Cardiac septum (tissue), 1 donor: ENCODE measurements at regions not wholly inside any gene's neighbourhood (a gene's known extent, or its start where the extent isn't known, plus 50 kb on each side); places are given as distances from the start of the nearest gene placed in this dataset.
"Not testable (repeated sequence)": the region's sequence is repeated elsewhere in the genome, so short reads cannot be mapped to it uniquely, and the experiment has no call there.

Source experiments
- DNase-seq: peaks from one replicate; pipeline ENCODE4 v3.0.0-alpha.2; 2020; ENCODE audit warnings: low spot score
- intact Hi-C: fragments of 100-400 bp; cut with DNase I; formaldehyde crosslinking; loops from one replicate; pipeline ENCODE4 v1.14.0; 2022
- donor health status: DM: no; HTN: no; CAD: no.

DNA sequence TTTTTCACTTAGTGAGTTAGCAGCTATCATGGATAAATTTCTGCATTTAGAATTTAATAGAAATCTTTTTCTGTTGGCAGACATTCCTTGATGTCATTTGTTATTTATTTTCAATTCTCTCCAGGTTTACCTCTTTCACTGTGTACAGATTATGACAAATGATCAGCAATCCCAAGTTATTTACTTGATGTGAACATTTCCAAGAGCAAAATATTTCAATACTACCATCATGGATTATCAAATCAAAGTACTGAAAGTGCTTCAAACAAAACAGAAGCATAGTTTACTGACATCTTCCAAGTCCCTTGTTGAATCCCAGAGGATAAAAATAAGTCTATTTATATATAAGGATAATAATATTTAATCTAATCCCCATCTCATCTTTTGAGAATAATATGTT is 852.2 kb upstream of the CITED2 start:
- no peak for DNase-seq
- intact Hi-C loops, result no loop called here

DNA sequence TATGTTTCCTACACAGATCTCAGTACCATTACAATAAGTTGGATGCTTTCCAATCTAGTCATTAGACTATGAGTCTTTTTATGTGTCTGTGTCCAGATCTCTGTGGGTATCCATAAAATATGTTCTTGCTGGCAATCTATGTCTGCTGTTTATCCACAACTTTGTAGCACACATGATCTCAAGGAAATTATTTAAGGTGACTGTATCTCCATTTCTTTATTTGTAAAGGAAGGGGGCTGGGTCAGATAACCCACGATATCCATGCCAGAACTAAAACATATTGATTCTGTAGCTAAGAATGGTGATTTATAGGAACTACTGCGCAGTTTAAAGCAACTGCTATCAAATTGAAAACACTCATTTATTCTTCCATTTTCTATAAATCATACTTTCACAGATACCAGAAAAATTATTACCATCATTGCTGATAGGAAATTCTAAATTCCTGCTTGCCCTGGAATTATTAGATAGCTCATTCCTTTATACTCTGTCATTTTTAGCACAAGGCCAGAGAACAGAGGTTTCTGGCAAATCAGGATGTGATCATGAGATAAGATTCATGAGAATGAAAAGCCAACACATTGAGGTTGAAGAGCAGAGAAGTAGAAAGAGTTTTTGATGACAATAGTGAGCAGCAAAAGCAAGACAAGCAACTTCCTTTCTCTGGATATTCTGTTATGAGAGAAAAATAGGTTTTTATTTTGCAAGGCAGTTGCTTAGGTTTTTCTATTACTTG is 851.4 kb upstream of the CITED2 start:
- DNase-seq, result no peak
- intact Hi-C loops, result no loop called here

DNA sequence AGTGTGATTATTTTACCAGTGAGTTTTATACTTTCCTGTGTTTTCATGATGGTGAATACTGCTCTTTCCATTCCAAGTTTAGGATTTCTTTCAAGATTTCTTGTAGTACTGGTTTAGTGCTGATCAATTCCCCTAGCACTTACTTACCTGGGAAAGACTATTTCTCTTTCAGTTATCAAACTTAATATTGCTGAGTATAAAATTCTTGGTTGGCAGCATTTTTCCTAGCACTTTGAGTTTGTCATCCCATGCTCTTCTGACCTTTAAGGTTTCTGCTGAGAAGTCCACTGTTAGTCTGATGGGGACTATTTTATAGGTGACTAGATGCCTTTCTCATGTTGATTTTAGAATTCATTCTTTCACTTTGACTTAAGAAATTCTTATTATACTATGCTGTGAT is 842.8 kb upstream of the CITED2 start:
- intact Hi-C loops, result no loop called here

DNA sequence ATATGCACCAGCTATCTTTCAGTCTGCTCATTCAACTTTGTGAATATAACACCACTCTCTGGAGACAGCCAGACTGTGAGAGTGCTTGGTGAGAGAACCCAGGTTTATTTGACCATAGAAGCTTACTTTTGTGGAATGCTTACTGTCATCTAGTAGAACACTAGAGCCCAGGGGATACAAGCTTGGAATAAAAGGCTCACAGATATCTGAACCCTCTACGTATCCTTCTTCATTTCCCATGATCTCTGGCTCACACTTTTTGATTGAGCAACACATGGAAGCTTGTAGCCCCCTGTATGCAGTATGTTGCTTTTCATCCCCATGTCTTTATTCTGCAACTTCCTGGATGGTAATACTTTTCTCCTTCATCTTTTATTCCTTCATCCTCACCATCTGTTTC is 835.3 kb upstream of the CITED2 start:
- intact Hi-C loops, result no loop called here

More for the DNA sequence above, 842.8 kb upstream of the CITED2 start:
- no peak for DNase-seq

DNA sequence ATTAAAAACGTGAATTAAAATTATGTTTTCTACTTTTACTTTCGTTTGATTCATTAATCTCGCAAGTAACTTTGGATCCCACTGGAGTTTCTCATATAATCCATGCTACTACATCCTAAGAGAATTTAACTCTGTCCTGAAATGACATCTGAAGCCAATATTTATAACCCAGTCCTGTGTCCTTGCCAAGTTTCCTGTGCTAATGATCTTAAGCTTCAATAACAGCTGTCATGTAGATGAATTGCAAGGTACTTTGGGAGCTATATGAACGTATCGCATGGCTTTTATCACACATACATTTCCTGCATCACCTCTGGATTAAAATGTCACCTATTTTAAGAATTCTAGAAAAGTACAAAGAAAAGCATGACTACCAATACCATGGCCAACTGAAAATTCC is 833.8 kb upstream of the CITED2 start:
- intact Hi-C loops, result no loop called here
- no peak for DNase-seq

More for the DNA sequence above, 835.3 kb upstream of the CITED2 start:
- no peak for DNase-seq

DNA sequence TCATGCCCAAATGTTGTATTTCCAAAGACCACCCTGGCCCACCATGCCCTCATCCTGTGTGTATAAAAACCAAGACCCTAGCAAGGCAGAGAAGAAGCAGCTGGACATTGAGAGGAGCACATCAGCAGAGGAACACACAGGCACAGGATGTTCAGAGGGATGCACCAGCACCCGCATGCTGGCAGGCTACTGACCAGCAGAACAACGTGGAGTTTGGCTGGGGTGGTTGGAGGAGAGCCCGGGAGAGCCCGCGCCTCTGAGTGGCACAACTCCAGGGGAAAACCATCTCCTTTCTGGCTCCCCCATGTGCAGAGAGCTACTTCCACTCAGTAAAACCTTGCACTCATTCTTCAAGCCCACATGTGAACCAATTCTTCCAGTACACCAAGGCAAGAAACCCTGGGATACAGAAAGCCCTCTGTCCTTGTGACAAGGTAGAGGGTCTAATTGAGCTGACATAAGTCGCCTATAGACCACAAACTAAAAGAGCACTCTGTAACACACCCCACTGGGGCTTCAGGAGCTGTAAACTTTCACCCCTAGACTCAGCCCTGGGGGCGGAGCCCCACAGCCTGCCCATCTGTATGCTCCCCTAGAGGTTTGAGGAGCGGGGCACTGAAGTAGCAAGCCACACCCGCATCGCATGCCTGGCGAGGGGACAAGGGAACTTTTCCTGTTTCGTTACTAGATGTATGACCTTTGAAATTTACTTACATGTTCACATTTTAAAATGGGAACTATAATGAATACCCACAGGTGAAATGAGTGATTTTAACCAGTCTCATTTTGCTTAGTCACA is 831.5 kb upstream of the CITED2 start:
- intact Hi-C loops, result no loop called here
- no peak for DNase-seq

DNA sequence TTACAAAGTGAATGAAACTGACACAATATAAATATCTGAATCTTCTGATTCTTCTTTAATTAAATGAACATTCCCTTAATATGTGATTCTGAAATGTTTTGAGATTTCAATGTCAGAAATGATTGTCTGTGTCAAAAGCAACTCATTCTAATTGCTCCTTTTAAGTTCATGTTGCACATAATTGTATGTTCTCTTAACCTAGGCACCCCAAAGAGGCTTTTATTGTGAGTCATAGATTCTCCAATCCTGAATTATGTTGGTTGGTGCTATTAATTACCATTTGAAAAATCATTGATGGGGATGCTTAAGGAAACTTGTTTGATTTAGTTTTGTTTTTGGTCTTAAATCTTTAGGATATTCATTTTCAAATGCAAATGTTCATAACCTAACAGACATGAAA is 829.7 kb upstream of the CITED2 start:
- DNase-seq, result no peak
- intact Hi-C loops, result no loop called here

DNA sequence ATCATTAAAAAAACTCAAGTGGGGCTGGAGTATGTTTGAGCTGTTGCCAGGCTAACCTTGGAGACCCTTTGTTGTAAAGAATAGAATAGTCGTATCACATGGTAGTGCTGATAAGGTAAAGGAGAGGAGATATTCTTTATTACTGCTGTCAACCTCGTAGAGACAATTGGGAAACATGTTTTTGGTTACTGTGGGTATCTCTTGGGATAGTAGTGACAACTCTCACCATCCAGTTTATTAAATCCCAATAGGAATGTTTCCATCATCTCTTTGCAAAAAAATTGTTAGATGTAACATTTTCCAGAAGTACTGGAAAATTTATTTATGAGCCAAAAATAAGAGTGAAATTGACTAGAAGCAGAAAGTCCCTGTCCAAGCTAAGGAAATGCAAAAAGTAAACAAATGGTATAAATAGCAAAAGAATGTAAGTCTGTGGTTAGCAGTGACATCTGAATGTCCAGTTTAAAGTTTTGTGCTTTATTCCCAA is 829.3 kb upstream of the CITED2 start:
- intact Hi-C loops, result no loop called here
- no peak for DNase-seq

DNA sequence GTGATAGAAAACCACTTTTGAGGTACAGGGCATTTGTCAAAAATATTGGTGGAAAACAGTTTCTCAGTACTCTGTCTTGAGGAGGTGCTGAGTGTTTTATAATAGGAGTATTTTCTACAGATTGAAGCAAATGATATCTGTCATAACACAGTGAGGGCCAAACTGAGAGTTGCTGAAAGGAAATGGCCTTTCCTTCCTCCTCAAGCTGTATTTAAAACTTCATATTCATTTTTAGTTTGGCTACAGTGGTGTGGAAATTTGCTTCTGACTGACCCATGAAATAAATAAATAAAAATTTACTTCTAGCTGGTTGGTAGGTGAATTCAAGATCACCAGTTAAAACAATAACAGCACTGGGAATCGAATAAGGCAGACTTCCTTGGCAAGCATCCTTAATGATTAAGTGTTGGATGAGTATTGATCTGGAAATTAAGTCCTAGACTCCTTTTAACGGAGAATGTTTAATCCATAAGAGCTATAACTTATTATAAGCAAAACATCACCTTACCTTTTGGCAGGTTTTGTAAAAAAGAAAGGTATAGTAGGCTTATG is 828.6 kb upstream of the CITED2 start:
- intact Hi-C loops, result no loop called here
- no peak for DNase-seq

DNA sequence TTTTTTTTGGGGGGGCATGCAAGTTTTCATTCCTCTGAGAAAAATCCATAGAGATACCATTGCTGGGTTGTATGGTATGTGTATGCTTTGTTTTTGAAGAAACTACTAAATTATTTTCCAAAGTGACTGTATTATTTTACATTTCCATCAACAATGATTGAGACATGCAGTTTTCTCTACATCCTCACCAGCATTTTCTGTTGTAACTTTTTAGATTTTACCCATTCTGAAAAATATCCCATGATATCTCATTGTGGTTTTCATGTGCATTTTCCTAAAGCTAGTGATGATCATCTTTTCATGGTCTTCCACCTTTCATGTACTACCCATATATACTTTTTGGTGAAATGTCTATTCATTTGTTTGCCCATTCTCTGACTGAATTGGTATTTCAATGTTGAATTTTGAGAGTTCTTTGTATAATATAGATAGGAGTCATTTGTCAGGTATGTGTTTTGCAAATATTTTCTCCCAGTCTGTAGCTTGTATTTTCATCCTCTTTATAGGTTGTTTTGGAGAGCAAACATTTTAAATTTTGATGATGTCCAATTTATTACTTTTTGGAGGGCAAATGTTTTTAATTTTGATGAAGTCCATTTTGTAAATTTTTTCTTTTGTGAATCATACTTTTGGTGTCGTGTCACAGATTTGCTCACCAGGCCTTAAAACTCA is 827.5 kb upstream of the CITED2 start:
- DNase-seq, result no peak
- intact Hi-C loops, result no loop called here

DNA sequence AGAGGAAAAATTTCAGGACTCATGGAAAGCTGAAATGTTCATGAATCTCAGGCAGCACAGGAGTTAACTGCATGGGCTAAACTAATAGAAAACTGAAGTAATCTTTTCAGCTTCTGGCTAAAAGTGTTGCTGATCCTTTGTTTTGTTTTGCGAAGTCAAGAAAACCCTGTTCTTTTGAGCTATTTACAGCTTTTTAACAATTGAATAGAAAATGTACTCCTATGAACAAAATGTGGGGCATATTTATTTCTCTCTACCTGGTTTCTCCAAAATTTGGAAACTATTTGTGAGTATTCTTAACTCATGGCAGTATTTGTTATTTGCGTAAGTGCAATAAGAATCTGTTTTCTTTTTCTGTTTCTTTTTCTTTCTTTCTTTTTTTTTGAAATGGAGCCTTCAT is 818.8 kb upstream of the CITED2 start:
- no peak for DNase-seq
- intact Hi-C loops, result no loop called here

DNA sequence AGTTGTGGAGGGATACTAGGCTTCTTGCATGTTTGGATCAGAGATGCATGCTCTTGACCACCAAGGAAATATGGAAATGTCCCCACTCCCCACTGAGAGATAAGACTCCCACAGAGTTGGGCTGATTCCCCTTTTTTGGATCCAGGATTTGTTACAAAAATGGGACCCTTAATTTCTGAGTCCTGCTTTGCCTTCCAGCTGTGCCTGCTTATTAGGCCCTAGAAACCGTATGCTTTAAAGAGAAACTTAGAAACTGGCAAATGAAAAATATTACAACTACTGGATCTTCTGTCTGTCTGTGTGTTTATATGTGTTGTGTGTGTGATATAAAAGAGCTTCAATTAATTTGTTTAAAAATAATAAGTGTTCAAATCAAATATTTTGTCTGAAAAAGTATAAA is 817.6 kb upstream of the CITED2 start:
- no peak for DNase-seq
- intact Hi-C loops, result no loop called here

DNA sequence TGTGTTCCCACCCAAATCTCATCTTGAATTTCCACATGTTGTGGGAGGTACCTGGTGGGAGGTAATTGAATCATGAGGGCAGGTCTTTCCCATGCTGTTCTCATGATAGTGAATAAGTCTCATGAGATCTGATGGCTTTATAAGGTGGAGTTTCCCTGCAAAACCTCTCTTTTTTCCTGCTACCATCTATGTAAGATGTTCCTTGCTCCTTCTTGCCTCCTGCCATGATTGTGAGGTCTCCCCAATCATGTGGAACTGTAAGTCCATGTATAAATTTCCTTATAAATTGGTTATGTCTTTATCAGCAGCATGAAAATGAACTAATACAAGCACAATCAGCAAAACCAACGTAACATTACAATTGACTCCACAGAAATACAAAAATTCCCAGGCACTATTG is 814.8 kb upstream of the CITED2 start:
- intact Hi-C loops, DNase-seq: not testable (repeated sequence)

DNA sequence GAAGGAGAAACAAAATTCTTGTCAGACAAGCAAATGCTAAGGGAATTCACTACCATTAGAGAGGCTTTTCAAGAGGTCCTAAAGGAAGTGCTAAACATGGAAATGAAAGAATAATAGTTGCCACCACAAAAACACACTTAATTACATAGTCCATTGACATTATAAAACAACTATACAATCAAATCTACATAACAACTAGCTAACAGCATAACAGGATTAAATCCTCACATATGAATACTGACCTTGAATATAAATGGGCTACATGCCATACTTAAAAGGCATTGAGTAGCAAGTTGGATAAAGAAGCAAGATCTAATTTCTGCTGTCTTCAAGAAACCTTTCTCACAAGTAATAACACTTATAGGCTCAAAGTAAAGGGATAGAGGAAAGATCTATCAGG is 811.5 kb upstream of the CITED2 start:
- intact Hi-C loops, result no loop called here
- DNase-seq, result no peak

DNA sequence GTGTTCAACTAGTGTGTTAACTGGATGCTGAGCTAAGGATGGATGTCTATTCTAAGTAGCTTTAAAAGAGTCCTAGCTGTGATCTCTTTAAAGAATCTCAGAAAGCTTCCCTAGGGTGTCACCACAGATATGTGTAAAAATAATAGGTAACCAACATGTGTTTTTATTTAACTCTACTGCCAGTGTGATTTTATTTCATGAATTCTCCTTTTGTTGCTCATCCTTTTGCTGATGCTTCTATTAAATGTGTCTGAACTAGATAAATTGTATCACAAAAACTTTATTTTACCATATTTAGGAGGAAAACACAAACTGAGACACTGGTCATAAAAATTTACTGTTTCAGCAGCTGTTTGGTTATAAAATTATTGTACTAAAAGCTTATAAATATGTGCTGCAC is 809.4 kb upstream of the CITED2 start:
- intact Hi-C loops, result no loop called here
- no peak for DNase-seq

DNA sequence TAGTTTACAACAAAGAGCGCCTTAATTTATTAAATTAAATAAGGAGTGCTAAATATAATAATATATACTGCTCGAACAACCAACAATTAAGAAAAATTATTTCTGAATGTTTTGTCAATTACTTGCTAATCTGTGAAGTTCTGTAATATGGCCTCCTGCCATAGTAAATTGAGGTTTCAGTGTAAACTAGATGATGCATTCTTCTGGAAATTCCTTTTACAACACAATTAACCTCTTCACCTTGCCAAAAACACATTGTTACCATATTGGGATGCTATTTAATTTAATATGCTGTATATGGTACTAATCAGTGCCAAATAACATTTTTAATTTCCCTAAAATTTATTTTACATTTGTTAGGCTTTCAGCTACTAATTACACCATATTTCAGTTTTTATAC is 808.4 kb upstream of the CITED2 start:
- no peak for DNase-seq
- intact Hi-C loops, result no loop called here

DNA sequence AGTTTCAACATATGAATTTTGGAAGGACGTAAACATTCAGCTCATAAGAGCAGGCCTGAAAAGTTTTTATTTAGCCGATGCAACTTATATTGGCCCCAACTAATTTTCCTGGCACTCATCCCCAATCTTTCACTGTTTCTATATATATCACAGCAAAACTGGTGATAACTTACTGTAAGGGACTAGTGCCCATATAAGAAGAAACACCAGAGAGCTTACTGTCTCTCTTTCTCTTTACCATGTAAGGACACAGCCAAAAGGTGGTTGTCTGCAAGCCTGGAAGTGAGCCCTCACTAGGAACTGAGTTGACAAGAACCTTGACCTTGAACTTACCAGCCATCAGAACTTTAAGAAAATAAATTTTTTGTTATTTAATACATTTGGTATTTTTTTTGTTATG is 807.4 kb upstream of the CITED2 start:
- intact Hi-C loops, result no loop called here

DNA sequence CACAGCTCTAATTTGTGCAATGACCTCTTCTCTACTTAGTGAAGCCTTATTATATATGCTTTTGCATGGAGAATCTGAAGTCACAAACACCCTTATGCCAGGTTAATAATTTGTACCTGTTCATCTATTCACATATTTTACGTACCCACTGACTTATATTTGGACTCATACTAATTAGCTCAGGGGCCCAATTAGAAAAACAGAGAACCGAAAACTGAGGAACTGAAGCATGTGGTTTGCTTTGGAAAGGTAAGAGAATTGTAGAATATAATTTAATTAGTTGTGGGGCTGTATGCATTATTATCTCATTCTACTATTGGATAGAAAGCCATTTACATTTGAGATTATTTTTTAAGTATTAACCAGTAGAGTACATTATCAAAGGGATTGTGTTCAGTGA is 805.9 kb upstream of the CITED2 start:
- DNase-seq, result no peak
- intact Hi-C loops, result no loop called here

More for the DNA sequence above, 807.4 kb upstream of the CITED2 start:
- DNase-seq, result no peak

DNA sequence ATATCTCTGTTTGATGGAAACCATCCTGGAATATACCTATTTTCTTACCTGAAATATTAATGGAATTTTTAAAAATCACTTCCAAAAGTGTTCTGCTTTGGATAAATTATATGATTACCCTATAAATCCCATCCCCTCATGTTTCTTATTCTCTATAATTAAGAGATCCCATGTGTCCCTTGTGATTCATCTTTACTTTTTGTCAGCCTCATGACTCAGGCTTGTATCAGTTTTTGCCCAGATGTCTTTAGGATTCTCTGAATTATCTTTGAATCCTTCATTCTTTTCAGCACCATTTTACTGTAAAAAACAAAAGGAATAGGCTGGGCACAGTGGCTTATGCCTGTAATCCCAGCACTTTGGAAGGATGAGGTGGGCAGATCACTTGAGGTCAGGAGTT is 804.5 kb upstream of the CITED2 start:
- DNase-seq, result no peak
- intact Hi-C loops, result no loop called here

DNA sequence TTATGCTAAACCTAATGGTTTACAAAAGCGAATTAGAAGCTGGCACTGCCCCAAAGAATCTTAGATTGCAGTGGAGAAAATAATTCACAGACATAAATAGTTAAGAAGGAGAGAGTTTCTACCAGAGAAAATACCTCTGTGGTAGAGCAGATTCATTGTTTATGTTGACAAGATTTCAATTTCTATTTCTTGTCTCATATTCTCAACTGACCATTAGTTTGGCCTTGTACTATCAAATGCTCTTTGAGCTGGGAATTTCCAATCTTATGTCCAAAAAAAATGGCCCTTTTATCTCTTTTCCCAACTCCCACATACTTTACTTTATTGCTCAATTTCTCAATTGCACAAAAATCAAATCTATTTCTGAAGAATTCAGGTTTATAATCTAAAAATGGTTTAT is 804.1 kb upstream of the CITED2 start:
- DNase-seq, result no peak
- intact Hi-C loops, result no loop called here
